Cerebellar nuclear complex (tissue), 1 donor: ENCODE measurements at regions not wholly inside any gene's neighbourhood (a gene's known extent, or its start where the extent isn't known, plus 50 kb on each side); places are given as distances from the start of the nearest gene placed in this dataset.
"Not testable (repeated sequence)": the region's sequence is repeated elsewhere in the genome, so short reads cannot be mapped to it uniquely, and the experiment has no call there.

ENCODE experiments used
- DNase-seq, 2 experiments: peaks; one replicate each; lab custom pipeline; 2025; lab: John Stamatoyannopoulos, UW

DNA sequence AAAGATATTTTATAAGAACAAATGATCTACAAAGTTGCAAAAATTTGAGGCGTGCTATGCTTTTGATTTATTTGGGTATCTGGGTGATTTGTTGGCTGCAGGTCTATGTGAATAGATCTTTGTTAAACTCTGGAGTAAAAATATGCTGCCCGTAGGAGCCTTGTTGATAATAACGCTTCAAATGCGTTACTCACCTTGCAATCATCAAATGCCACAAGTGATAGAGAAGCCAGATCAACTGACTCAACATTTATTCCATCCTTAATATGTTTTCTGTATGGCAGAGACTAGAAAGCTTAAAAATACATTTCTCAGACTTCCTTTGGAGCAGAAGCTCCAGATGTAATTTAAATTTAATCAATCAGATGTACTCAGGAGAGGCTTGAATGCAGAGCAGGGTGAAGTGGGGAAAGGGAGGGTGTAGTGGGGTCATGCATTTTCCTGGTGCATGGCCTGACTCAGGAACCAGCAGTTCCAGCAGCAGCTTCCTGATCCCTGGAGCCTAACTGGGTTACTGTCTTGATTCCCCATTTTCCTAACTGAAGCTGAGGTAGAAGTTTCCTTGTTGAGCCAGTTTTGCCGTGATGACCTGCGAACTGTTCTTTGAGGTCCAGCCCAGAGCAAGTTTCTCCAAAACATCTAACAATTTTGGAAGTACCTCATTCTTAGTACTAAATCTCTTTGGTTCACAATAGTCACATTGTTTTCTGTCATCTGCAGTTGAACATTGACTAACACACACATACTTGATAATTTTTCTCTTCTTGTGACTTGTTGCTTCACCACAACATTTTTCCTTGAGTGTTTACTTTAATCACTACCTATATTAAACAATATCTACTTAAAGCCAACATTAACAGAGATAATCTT is 284.7 kb upstream of the CWC22 start:
- no peak for DNase-seq

DNA sequence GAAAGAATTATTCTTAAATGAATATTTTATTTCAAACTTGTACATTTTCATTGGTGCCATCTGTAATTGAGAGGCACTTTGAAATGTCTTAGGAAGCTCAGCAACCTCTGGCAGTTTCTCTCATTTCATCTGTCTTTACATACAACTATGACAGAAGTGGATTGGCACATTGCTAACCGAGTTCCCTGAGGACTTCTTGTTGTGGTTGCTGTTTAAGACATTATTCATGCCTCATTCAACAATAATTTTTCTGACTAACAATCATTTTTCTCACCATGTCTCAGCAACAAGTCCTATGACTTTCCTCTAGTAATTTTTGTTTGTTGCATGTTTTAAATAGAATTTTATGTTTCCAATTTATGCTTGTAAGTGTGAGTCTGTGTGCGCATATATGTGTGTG is 284.0 kb upstream of the CWC22 start:
- no peak for DNase-seq

DNA sequence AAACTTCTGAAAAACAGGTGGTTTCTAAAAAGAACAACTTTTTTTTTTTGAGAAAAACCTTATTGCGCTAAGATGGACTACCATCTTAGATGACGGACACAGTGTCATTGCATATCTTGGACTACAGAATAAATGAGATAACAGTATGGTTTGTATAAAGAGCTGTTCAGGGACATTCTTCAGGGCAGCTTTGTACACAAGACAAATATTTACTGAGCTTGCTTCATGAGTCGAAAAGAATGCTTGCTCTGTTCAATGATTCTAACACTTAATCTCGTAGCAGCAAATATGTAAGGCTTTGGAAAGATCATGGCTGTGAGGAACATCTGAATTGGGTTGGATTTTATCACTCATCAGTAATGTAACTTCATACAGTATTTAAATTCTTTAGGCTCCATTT is 282.5 kb upstream of the CWC22 start:
- DNase-seq, result no peak

DNA sequence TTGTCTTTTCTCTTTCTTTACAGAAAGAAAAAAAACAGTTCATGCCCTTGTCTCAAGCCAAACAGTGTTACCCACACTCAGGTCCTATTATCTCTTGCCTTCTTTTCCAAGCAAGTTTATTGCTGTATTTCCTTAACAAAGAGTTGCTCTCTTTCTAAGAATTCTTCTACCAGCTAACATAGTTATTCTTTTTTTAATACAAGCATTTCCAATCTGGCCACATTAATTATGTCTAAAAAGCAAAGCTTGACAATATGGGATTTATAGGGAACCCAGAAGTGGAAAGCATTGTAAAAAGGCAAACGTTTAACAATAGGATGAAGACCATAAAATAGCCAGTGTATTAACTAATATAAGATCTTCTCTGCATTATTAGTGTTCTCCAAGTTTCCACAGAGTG is 272.5 kb upstream of the CWC22 start:
- DNase-seq, result no peak

DNA sequence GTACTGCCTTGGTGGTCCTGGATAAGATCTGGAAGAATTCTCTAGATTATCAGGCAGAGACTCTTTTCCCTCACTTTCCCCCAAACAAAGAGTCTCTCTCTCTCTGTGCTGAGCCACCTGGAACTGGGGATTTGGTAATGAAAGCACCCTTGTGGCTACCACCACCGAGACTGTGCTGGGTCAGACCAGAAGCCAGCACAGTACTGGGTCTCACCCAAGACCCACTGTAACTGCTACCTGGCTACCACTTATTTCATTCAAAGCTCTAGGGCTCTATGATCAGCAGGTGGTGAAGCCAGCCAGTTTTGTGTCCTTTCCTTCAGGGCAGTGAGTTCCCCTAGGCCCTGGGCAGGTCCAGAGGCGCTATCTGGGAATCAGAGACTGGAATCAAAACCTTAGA is 269.6 kb upstream of the CWC22 start:
- DNase-seq, result no peak

DNA sequence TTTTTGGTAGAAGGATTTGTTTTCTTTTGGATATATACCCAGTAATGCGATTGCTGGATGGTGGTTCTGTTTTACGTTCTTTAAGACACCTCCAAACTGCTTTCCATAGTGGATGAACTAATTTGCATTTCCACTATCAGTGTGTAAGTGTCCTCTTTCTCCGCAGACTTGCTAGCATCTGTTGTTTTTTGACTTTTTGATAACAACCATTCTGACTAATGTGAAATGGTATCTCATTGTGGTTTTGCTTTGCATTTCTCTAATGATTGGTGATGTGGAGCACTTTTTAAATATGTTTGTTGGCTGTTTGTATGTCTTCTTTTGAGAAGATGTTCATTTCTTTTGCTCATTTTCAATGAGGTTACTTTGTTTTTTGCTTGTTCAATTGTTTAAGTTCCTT is 260.9 kb upstream of the CWC22 start:
- DNase-seq, result no peak

DNA sequence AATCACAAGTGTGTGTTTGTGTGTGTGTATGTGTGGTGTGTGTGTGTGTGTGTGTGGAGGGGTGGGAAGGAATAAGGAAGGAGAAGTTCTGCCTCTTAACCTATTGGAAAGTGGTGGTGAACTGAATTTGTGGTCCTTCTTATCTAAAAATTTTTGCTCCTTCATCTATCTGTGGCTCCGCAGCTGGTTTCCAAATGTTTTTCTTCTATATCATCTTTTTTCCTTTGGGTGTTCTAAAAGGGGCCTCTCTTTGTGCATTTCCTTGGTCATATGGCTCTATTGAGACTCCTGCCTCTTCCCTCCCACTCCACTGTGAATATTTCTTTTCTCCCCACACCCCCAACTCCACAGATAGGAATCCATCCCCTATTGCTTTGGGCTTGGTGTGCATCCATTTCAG is 254.9 kb upstream of the CWC22 start:
- no peak for DNase-seq

DNA sequence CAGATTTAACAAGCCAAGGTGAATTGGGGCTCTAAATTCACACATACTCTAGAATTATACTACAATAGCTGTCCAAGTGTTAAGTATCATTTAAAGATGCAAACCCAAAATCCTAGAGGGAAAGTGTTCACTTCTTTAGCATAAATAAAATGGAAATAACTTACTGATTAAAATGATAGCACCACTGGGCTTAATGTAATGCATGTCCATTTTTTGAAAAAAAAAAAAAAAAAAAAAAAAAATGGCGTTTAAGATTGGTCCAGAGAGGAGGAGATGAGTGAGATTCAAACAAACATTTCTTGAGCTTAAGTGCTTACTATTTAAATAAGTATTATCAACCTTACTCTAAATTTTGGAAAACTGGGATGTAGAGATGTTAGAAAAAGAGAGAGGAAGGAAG is 251.5 kb upstream of the CWC22 start:
- no peak for DNase-seq

DNA sequence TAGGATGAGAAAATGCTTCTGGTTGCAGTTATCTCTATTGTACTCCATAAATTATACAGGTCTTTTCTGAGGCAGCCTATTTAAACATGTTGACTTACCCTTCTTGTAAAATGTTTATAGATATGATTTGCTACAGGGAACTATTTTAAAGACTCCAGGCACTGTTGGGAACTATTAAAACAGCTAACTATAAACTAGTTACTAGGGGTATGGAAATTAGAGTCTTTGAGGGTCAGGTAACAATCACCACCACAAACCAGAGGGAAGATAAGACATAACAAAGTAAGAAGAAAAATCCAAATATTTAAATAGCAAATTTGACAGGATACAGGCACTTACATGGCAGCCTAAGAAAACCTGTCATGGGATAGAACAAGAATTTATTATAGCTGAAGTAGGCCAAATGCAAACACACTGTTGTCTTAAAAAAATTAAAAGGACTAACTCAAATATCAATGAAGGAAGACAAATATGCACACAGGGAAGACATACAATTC is 251.0 kb upstream of the CWC22 start:
- no peak for DNase-seq

DNA sequence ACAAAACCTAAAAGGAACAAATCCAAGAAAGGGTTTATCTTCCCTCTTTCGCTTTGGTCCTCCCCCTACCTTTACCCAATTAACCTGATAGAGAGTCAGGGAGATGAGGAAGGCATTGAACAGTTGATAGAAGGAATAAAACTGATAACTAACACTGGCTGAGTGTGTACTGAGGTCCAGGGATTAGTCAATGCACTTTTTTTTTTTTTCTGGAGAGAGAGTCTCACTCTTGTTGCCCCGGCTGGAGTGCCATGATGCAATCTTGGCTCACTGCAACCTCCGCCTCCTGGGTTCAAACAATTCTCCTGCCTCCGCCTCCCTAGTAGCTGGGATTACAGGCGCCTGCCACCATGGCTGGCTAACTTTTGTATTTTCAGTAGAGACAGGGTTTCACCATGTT is 250.2 kb upstream of the CWC22 start:
- DNase-seq, result no peak

DNA sequence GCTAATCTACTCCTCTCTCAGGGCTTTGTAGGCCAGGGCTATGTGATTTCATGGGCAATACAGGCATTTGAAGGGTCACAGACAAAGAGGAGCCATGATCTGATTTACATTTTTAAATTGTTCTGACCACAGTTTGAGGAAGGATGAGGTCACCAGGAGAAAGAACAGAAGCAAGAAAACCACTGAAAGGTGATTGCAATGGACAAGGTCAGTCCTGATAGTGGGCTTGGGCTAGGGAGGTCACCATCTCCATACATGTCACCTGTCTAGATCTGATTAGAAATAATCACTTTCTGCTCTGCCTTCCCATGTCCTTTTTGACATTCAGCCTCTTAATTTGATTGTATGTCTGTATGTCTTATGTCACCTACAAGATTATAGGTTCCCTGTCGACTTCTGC is 248.9 kb upstream of the CWC22 start:
- no peak for DNase-seq

DNA sequence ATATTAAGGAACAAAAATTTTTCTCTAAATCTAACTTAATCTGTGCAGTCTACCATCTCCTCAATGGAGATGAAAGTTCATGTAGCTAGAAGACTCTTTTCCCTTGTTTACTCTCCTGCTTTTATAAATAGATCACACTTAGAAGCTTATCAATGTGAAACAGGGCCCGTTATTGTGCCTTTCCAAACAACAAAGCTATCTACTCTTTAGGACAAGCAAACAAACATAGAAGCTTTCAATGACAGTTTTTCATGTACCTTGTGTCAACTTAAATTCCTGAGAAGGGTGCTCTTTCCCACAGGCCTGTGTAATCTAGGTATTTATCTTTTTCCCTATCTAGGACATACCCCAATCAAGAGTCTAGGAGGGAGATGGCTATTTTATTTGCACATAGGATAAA is 247.8 kb upstream of the CWC22 start:
- no peak for DNase-seq

DNA sequence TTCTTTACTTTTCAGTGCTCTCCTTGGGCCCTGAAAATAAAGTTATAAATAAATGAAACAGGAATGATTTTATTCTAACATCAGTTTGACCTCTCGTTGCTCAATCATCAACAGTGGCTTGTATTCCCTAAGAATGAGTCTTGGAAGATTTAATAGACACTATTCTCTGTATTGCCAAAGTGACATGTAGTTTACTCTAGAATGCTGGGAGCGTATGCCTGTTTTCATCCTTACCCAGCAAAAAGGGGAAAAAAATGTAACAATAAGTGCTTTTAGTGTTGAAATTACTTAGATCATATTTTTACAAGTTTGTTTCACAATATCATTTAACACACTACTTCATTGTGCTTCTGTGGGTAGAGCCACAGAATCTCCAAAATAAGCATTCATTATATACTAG is 240.6 kb upstream of the CWC22 start:
- DNase-seq, result no peak

DNA sequence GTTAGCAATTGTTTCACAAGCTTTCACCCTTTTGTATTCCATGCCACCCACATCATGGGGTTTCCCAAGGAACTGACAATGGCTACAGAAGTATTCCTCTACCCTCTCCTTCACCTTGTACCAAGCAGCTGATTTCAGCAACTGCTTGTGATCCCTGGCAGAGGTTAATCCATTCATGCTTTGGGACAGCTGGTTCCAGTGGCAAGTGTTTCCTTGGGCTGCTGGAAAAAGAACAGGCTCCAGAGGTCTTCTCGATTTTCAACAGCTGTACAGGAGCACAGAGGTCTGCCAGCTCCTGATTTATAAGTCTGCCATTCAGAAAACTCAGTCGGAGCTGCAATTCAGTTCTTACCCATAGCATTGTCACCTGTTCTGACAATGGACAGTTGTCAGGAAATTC is 239.2 kb upstream of the CWC22 start:
- no peak for DNase-seq

DNA sequence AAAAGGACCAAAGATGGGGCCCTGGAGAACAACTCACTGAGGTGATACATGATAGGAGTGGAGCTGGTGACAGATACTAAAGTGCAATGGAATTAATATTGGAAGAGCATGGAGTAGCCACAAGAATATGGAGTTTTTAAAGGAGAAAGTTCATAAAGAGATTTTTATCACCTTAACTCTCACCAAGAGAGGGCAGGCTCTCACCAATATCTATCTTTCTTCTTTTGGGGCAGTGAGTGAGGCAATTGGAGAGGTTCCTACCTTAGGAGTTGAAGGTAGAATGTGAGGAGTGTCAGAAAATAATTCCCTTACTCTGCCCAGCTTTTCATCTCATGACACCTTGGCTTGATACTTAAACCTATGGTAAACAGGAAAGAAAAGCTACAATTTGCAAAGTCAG is 233.7 kb upstream of the CWC22 start:
- DNase-seq, result no peak

DNA sequence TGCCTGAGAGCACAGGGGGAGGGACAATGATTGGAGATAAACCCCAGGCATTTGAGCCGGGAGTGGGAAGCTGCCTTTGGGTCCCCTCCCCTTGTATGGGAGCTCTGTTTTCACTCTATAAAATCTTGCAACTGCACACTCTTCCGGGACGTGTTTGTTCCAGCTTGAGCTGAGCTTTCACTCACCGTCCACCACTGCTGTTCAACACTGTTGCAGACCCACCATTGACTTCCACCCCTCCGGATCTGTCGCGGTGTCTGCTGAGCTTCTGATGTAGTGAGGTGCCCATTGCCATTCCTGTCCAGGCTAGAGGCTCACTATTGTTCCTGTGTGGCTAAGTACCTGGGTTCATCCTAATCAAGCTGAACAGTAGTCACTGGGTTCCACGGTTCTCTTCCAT is 231.6 kb upstream of the CWC22 start:
- DNase-seq, result no peak

DNA sequence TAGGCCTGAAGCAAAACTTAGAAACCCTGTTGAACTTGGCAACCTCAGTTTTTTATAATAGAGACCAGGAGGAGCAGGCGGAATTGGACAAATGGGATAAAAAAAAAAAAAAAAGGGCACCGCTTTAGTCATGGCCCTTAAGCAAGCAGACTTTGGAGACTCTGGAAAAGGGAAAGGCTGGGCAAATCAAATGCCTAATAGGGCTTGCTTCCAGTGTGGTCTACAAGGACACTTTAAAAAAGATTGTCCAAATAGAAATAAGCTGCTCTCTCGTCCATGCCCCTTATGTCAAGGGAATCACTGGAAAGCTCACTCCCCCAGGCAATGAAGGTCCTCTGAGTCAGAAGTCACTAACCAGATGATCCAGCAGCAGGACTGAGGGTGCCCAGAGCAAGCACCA is 229.0 kb upstream of the CWC22 start:
- DNase-seq, result not testable (repeated sequence)

DNA sequence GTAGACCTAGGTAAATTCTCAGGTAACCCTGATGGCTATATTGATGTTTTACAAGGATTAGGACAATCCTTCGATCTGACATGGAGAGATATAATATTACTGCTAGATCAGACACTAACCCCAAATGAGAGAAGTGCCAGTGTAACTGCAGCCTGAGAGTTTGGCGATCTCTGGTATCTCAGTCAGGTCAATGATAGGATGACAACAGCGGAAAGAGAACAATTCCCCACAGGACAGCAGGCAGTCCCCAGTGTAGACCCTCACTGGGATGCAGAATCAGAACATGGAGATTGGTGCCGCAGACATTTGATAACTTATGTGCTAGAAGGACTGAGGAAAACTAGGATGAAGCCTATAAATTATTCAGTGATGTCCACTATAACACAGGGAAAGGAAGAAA is 228.4 kb upstream of the CWC22 start:
- DNase-seq, result not testable (repeated sequence)

DNA sequence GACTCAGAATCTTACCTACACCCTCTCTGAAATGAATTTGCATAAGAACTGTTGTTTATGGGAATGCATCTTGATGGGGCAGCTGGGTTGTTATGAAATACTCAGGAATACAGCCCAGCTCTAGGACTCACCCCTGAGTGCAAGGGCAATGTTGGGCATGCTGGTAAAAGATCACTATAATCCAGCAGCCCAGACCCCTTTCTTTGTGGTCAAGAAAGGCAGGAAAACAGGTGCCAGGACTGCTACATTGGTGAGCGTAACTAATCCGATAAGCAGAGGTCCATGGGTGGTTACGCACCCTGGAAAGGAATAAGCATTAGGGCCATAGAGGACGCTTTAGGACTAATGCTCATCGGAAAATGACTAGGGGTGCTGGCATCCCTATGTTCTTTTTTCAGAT is 227.9 kb upstream of the CWC22 start:
- not testable (repeated sequence) for DNase-seq

DNA sequence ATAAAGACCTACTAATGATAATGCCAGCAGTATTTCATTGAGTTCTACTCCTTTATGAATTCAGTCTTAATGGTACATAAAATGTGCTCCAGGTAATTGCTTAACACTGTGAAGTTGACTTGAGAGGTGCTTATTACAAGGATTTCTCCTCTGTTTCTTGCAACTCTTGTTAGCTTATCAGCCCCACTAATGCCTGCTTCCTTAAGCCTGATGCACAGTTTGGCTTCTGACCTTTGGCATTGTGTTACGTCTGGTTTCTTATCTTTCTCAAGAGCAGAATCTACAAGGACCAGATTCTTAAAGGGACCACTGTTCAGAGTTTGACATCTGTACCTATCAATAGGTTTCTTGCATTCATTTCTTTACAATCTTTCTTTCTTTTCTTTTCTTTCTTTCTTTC is 223.9 kb upstream of the CWC22 start:
- no peak for DNase-seq

DNA sequence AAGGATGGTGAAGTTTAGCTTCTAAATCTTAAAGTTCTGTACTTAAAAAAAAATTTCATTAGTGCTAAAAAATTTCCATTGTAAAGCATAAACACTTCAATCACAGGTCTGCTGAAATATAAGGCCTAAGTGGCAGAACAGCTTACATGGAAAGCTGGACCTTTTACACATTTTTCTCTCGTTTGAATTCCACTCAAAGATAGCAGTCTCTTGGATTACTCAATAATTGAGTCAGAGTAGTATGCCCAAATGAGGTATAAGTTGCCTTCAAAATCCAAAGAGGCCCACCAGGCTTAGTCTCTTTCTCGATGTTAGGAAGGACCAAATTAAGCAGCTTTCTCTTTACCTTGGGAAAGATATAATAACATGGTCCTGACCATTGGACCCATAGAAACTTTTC is 220.4 kb upstream of the CWC22 start:
- no peak for DNase-seq

DNA sequence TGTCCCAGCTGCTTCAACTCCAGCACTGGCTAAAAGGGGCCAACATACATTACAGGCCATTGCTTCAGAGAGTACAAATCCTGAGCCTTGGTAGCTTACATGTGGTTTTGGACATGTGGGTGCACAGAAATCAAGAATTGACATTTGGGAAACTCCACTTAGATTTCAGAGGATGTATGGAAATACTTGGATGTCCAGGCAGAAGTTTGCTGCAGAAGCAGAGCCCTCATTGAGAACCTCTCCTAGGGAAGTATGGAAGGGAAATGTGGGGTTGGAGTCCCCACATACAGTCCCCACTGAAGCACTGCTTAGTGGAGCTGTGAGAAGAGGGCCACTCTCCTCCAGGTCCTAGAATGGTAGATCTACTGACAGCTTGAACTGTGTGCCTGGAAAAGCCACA is 218.0 kb upstream of the CWC22 start:
- DNase-seq, result no peak

DNA sequence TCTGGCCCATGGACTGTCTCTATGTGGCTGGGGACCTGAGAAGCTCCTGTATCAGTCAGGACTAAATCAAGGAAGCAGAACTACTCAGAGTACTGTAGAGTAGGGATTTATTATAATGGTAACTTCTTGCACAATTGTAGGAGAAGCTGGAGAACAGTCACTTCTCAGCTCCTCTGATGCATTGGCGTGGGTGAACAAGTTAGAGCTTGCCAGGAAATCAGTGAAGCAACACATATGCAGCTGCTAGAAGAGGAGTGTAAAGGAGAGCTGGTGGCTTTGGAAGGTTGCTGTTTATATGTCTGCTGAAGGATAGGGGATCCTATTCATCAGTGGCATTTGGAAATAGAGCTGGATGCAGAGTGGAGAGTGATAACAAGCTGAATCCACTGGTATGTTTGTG is 215.5 kb upstream of the CWC22 start:
- no peak for DNase-seq

DNA sequence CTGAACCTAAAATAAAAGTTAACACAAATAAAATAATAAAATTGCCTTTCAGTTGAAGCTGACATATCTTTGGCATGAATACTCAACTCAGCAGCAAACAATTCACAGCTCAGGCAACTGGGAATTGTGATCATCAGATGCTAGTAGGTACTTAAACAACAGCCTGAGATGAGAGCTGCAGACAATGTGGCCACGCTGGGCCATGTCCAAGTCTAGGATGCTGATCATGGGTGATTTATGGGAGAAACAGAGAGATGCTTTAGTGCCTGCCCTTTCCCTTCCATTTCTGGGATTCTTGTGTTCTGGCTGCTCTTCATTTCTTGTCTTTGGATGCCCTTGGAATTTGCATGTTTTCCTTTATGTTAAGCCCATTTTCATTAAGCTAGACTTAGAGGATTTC is 212.4 kb upstream of the CWC22 start:
- no peak for DNase-seq
